SU-DHL-6 (cell line): ENCODE measurements at regions not wholly inside any gene's neighbourhood (a gene's known extent, or its start where the extent isn't known, plus 50 kb on each side); places are given as distances from the start of the nearest gene placed in this dataset.

ENCODE experiments used
- EZH2phosphoT487 ChIP-seq: fragments of 200-600 bp; sonication (generic), shearing (Covaris generic); conservative IDR thresholded peaks from 2 replicates; pipeline ENCODE4 v1.6.1; 2018; ENCODE audit warnings: mild to moderate bottlenecking, antibody characterized with exemption, low read length, moderate library complexity, mixed read lengths
- TF ChIP-seq, protein P1 (sequence below): fragments of 200-600 bp; sonication (generic); IDR thresholded peaks from one replicate; pipeline ENCODE4 v1.5.1; 2017; ENCODE audit warnings: antibody characterized with exemption, mild to moderate bottlenecking, low read length, moderate library complexity; ENCODE audit not compliant: insufficient read depth, poor library complexity, severe bottlenecking

DNA sequence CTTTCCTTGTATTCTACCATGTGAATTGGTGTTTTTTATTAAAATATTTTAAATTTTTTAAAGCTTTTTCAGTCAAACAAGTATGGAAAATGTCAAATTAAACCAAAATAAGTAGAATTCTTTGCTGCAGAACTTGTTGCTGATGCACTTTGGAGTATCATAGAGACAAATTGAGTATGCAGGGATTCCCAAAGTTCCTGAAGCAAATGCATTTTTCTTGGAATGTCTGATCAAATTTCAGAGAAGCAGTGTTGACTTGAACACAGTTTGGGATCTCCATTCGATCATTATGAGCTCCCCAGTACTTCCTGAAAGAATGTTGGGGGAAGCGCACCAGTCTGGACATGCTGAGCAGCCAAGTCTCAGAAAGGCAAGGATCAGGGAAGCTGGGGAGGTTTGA is 517.8 kb upstream of the CFAP20DC start:
- TF ChIP-seq, protein P1, sequence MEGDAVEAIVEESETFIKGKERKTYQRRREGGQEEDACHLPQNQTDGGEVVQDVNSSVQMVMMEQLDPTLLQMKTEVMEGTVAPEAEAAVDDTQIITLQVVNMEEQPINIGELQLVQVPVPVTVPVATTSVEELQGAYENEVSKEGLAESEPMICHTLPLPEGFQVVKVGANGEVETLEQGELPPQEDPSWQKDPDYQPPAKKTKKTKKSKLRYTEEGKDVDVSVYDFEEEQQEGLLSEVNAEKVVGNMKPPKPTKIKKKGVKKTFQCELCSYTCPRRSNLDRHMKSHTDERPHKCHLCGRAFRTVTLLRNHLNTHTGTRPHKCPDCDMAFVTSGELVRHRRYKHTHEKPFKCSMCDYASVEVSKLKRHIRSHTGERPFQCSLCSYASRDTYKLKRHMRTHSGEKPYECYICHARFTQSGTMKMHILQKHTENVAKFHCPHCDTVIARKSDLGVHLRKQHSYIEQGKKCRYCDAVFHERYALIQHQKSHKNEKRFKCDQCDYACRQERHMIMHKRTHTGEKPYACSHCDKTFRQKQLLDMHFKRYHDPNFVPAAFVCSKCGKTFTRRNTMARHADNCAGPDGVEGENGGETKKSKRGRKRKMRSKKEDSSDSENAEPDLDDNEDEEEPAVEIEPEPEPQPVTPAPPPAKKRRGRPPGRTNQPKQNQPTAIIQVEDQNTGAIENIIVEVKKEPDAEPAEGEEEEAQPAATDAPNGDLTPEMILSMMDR = no peak
- TF ChIP-seq EZH2phosphoT487 = no peak
